Tibial nerve (tissue), 4 donors: ENCODE measurements at regions not wholly inside any gene's neighbourhood (a gene's known extent, or its start where the extent isn't known, plus 50 kb on each side); places are given as distances from the start of the nearest gene placed in this dataset.

Experiments used
- DNase-seq, 2 donors: peaks; one replicate each; pipeline ENCODE4 v3.0.0-alpha.2; 2019; ENCODE audit warnings: low spot score in 2 of 2
- H3K27ac ChIP-seq, 4 donors: fragments of 200-600 bp; sonication (generic) in 3 of 4; one replicate each; pipeline ENCODE4 v1.5.1; 2017 to 2019; ENCODE audit warnings: mild to moderate bottlenecking in 1 of 4
- H3K27me3 ChIP-seq, 2 donors: fragments of 200-600 bp; sonication (generic) in 1 of 2; one replicate each; pipeline versions ENCODE4 v1.5.1 to v1.6.0; 2017 to 2019
- H3K36me3 ChIP-seq, 3 donors: fragments of 200-600 bp; sonication (generic); one replicate each; pipeline ENCODE4 v1.5.1; 2018 to 2019
- H3K4me1 ChIP-seq, 4 donors: fragments of 200-600 bp; sonication (generic) in 3 of 4; one replicate each; pipeline ENCODE4 v1.5.1; 2017 to 2019
- H3K4me3 ChIP-seq, 4 donors: fragments of 200-600 bp; sonication (generic) in 3 of 4; one replicate each; pipeline ENCODE4 v1.5.1; 2017 to 2019; ENCODE audit warnings: mild to moderate bottlenecking in 1 of 4, moderate library complexity in 1 of 4
- H3K9me3 ChIP-seq, 4 donors: fragments of 200-600 bp; sonication (generic) in 3 of 4; one replicate each; pipeline ENCODE4 v1.5.1; 2017 to 2019
- CTCF ChIP-seq, 5 experiments: fragments of 200-600 bp in 3 of 5; fragments of 450-650 bp in 2 of 5; sonication (generic) in 3 of 5; IDR thresholded peaks; one replicate each; pipeline ENCODE4 v1.5.1; 2016 to 2019; ENCODE audit warnings: antibody characterized with exemption in 5 of 5, mild to moderate bottlenecking in 3 of 5, moderate library complexity in 2 of 5
- EP300 ChIP-seq, 2 donors: sonication (generic); formaldehyde crosslinking; IDR thresholded peaks; one replicate each; pipeline ENCODE4 v1.6.1; 2017; ENCODE audit warnings: antibody characterized with exemption in 2 of 2, mild to moderate bottlenecking in 1 of 2
- POLR2A ChIP-seq, 2 donors: fragments of 450-650 bp; IDR thresholded peaks; one replicate each; pipeline ENCODE4 v1.6.1; 2017; ENCODE audit warnings: antibody characterized with exemption in 2 of 2, mild to moderate bottlenecking in 2 of 2, moderate library complexity in 2 of 2
- WGBS, 2 donors: methylation state at CpG; one replicate each; pipeline ENCODE4 v1.1.5; 2018; 5-methylcytosine and 5-hydroxymethylcytosine counted together

DNA sequence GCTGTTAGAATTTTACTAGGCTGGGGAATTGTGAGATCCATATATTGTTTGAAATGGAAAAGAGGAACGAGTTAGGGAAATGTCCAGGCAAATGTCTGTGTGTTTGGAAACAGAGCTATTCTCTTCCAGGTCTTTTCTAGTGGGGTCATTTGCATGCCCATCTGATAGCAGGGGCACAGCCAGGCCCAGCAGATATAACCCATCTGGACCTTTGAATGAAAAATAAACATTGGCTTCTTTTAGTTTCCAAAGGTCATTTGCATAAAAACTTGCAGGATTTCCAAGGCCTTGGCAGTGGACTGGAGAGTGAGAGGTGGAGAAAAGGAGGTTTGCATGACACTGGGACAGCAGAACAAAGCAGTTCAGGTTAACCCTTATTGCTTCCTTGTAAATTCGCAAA lies 188.0 kb upstream of the GPR26 start:
- Histone ChIP-seq H3K4me1 (no peaks in the 10 kb centered on the region), H3K36me3 (no peaks in the 10 kb centered on the region), H3K4me3 (no peak overlapping the region), H3K27me3 (no peaks in the 10 kb centered on the region), H3K27ac (no peak overlapping the region), H3K9me3 (no peaks in the 10 kb centered on the region)
- 79 to 83% methylated on average over 2 of the region's 2 CpGs for WGBS, 2 donors
- DNase-seq = no peak
- TF ChIP-seq POLR2A (IDR thresholded peaks at IDR 0.05) (no peak), EP300 (IDR thresholded peaks at IDR 0.05) (no peak), CTCF (IDR thresholded peaks at IDR 0.05) (no peak)

- H3K4me3 ChIP-seq = no peak overlapping the region
- 31 to 38% methylated on average over 4 of the region's 4 CpGs for WGBS, 2 donors
- TF ChIP-seq POLR2A (IDR thresholded peaks at IDR 0.05) (no peak), CTCF (IDR thresholded peaks at IDR 0.05) (no peak), EP300 (IDR thresholded peaks at IDR 0.05) (no peak)
These were observed 186.5 kb upstream of the GPR26 start for GRCh38 chr10:123479640-123480039.

GRCh38 chr10:123480344-123480743 lies 185.8 kb upstream of the GPR26 start:
- DNase-seq = no peak
- Histone ChIP-seq H3K4me1 (no peaks in the 10 kb centered on the region), H3K36me3 (no peaks in the 10 kb centered on the region), H3K9me3 (no peaks in the 10 kb centered on the region), H3K4me3 (no peak overlapping the region), H3K27ac (no peak overlapping the region), H3K27me3 (no peaks in the 10 kb centered on the region)
- TF ChIP-seq CTCF (IDR thresholded peaks at IDR 0.05) (no peak), EP300 (IDR thresholded peaks at IDR 0.05) (no peak)
- WGBS, 2 donors = 88 to 98% methylated on average over 4 of the region's 4 CpGs

More at GRCh38 chr10:123479640-123480039, 186.5 kb upstream of the GPR26 start:
- no peaks in the 10 kb centered on the region for H3K27me3 ChIP-seq
- no peaks in the 10 kb centered on the region for H3K36me3 ChIP-seq
- no peak for DNase-seq
- H3K27ac ChIP-seq = no peak overlapping the region
- no peaks in the 10 kb centered on the region for H3K9me3 ChIP-seq
- no peaks in the 10 kb centered on the region for H3K4me1 ChIP-seq

DNA sequence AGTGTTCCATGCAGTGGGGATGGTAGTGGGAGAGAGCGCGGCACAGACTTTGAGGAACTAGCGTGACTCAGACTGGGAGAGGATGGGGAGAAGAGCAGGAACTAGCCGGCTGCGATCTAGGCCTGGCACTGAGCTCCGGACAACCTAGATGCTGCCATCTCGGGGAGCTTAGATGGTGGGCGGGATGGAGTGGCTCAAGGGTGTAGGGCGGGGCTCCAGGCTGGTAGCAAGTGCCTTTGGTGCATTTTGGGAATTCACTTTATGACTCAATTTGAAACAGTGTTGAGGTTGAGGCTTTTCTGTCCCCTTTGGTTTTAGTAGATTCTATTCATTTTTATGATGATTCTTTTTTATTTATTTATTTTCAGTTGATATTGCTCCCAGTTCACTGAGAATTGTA lies 185.3 kb upstream of the GPR26 start:
- Histone ChIP-seq H3K9me3 (no peaks in the 10 kb centered on the region), H3K36me3 (no peaks in the 10 kb centered on the region), H3K27me3 (no peaks in the 10 kb centered on the region), H3K27ac (no peak overlapping the region), H3K4me1 (no peaks in the 10 kb centered on the region), H3K4me3 (no peak overlapping the region)
- TF ChIP-seq CTCF (IDR thresholded peaks at IDR 0.05) = no peak
- TF ChIP-seq POLR2A (IDR thresholded peaks at IDR 0.05) = no peak
- no peak for TF ChIP-seq EP300 (IDR thresholded peaks at IDR 0.05)
- no peak for DNase-seq
- WGBS, 2 donors = 87 to 88% methylated on average over 9 of the region's 9 CpGs

- H3K27me3 ChIP-seq = no peaks in the 10 kb centered on the region
- WGBS, 2 donors = 29 to 48% methylated on average over 2 of the region's 2 CpGs
- no peaks in the 10 kb centered on the region for H3K36me3 ChIP-seq
- DNase-seq = no peak
- H3K4me3 ChIP-seq = no peak overlapping the region
- H3K4me1 ChIP-seq = no peaks in the 10 kb centered on the region
- no peak overlapping the region for H3K27ac ChIP-seq
- TF ChIP-seq EP300 (IDR thresholded peaks at IDR 0.05) (no peak), CTCF (IDR thresholded peaks at IDR 0.05) (no peak), POLR2A (IDR thresholded peaks at IDR 0.05) (no peak)
- no peaks in the 10 kb centered on the region for H3K9me3 ChIP-seq
These were observed 181.4 kb upstream of the GPR26 start for GRCh38 chr10:123484722-123485121.
